ENCODE measurements at regions not wholly inside any gene's neighbourhood (a gene's known extent, or its start where the extent isn't known, plus 50 kb on each side); places are given as distances from the start of the nearest gene placed in this dataset.

DNA sequence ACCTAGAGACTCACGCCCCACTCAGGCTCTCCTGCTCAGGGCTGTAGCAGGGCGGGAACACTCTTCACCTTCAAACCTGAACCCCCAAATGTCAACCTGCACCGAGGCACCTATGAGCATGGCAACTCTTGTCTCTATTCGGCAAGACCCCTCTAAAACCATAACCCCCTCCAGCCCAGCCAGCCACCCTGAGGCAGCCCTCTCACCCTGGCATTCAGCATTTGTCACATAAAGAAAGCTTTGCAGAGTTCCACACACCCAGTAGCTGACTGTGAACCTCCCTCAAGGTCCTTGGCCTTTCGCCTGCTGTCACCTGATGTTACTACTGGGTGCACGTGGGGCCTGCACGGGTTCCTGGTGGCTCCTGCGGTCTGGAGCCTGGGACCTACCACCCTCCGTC, 97.2 kb upstream of the ALKAL2 start:
- Histone ChIP-seq H4K20me1 (replicated peaks in 1 of 2; ENCODE audit: control insufficient read depth in 1 of 2, insufficient read depth in 2 of 2, low read length in 2 of 2) (no peaks in the 10 kb centered on the region), H2BK12ac (ENCODE audit: low read depth, low read length) (no peak overlapping the region), H3K4ac (replicated peaks; ENCODE audit: insufficient read length, low read depth, low read length) (no peak overlapping the region), H2AK5ac (ENCODE audit: low read depth, low read length) (no peak overlapping the region), H4K8ac (ENCODE audit: extremely low read depth, insufficient read depth, low read length) (no peak overlapping the region; the same call in 1 of the 2 replicates), H3K27me3 (replicated peaks in 1 of 4; ENCODE audit: control insufficient read depth in 3 of 4, extremely low read depth in 1 of 4, insufficient read depth in 3 of 4, low read length in 3 of 4) (no peaks in the 10 kb centered on the region; a peak in 2 of 7 replicates), H3K9ac (replicated peaks in 1 of 4; ENCODE audit: extremely low read depth in 1 of 4, low read depth in 3 of 4, low read length in 3 of 4) (no peak overlapping the region), H3K23me2 (ENCODE audit: low read depth, low read length) (no peaks in the 10 kb centered on the region), H3K36me3 (ENCODE audit: control insufficient read depth in 2 of 4, insufficient read depth in 4 of 4, low read length in 3 of 4) (no peaks in the 10 kb centered on the region), H3K4me1 (replicated peaks in 1 of 4; ENCODE audit: control insufficient read depth in 3 of 4, insufficient read depth in 4 of 4, low read length in 3 of 4) (peaks cover 0 to 16% (median 5%) of the 10 kb centered on the region in 4 experiments; a peak in 5 of 7 replicates), H3K56ac (replicated peaks; ENCODE audit: insufficient read length, low read depth, low read length) (no peak overlapping the region), H3K4me2 (ENCODE audit: insufficient read depth in 1 of 2, low read depth in 2 of 2, low read length in 2 of 2) (no peak overlapping the region), H3K4me3 (ENCODE audit: extremely low read depth in 1 of 4, insufficient read depth in 2 of 4, low read depth in 3 of 4, low read length in 4 of 4) (no peak overlapping the region), H4K5ac (ENCODE audit: insufficient read length, low read depth, low read length) (no peak overlapping the region), H2BK20ac (ENCODE audit: low read length) (no peak overlapping the region), H2AFZ (ENCODE audit: low read length) (no peak overlapping the region), H3K14ac (ENCODE audit: insufficient read length) (no peak overlapping the region), H2BK120ac (replicated peaks; ENCODE audit: low read depth, low read length) (no peak overlapping the region), H2BK15ac (ENCODE audit: low read length) (no peak overlapping the region), H2BK5ac (ENCODE audit: low read depth, low read length) (no peak overlapping the region), H3K79me1 (ENCODE audit: low read depth, low read length) (no peaks in the 10 kb centered on the region), H4K91ac (replicated peaks; ENCODE audit: insufficient read length, low read length) (no peak overlapping the region), H3K79me2 (ENCODE audit: control insufficient read depth in 1 of 2, insufficient read depth in 2 of 2, low read length in 2 of 2) (no peaks in the 10 kb centered on the region), H3K23ac (ENCODE audit: insufficient read length) (no peak overlapping the region), H3K9me3 (ENCODE audit: insufficient read depth in 2 of 2, low read depth in 1 of 2, low read length in 1 of 2) (0 out of 4 replicates have a peak, but pooled peaks cover 0 to 3% of the 10 kb centered on the region in 2 experiments), H3K18ac (ENCODE audit: extremely low read depth, low read length) (no peak overlapping the region), H3K27ac (ENCODE audit: low read depth, low read length) (no peak overlapping the region)
- TF ChIP-seq CHD2 (IDR thresholded peaks at IDR 0.05; ENCODE audit: low read length) (no peak), HDAC6 (IDR thresholded peaks at IDR 0.05; ENCODE audit: low read depth, low read length) (no peak), SRF (IDR thresholded peaks at IDR 0.05; ENCODE audit: low read depth, low read length) (no peak), RXRA (IDR thresholded peaks at IDR 0.05; ENCODE audit: insufficient read depth, low read depth, low read length) (no peak), TCF12 (IDR thresholded peaks at IDR 0.05; ENCODE audit: low read depth, low read length) (no peak), RAD21 (IDR thresholded peaks at IDR 0.05 in 1 of 2, conservative IDR thresholded peaks at IDR 0.05 in 1 of 2; ENCODE audit: low read depth in 2 of 2, low read length in 2 of 2) (no peak), KDM5A (IDR thresholded peaks at IDR 0.05; ENCODE audit: low read length) (no peak), HDAC2 (IDR thresholded peaks at IDR 0.05; ENCODE audit: borderline replicate concordance in 1 of 2, low read depth in 2 of 2, low read length in 2 of 2) (no peak), JUN (IDR thresholded peaks at IDR 0.05; ENCODE audit: low read depth, low read length) (no peak), CTBP2 (IDR thresholded peaks at IDR 0.05; ENCODE audit: borderline replicate concordance, insufficient read depth, insufficient read length, low read length) (no peak), NANOG (IDR thresholded peaks at IDR 0.05; ENCODE audit: insufficient read depth, low read depth, low read length, poor library complexity, severe bottlenecking) (no peak), TAF7 (optimal IDR thresholded peaks at IDR 0.05; ENCODE audit: borderline replicate concordance, low read depth, low read length) (no peak), CREB1 (IDR thresholded peaks at IDR 0.05) (no peak), SP4 (IDR thresholded peaks at IDR 0.05; ENCODE audit: low read length) (no peak)
- DNase-seq (ENCODE audit: low read depth in 1 of 2, low spot score in 2 of 2) (no peak), FAIRE-seq (no peak)
- CTCF ChIA-PET (ENCODE audit: partially characterized antibody): interaction anchor here (0.6 to 1.2 kb wide), 4 partner anchors 27 to 1754 kb away, joined by 3 to 4 read pairs (median 3); no protein-coding TSS in a partner anchor
- POLR2A ChIA-PET (ENCODE audit: partially characterized antibody): no interaction called here
- 97% methylated on average over 9 of the region's 9 CpGs; no CpG with 5 or more reads in 1 of the 2 experiments for WGBS, 2 experiments (ENCODE audit: extremely low coverage in 1 of 2, insufficient coverage in 1 of 2, insufficient read length in 1 of 2, insufficient replicate concordance in 2 of 2, low coverage in 1 of 2, low lambda C conversion rate in 2 of 2, missing lambda C conversion rate in 1 of 2)
